SK-N-SH treated with all-trans-retinoic acid at 6 μM for 48 hours (cell line): ENCODE measurements at regions not wholly inside any gene's neighbourhood (a gene's known extent, or its start where the extent isn't known, plus 50 kb on each side); places are given as distances from the start of the nearest gene placed in this dataset.

Source experiments
- ATAC-seq: fragments of 200-7000 bp; cut with Tn5 transposase; 3 replicates; pipeline ENCODE4 v1.9.1; 2020; ENCODE audit warnings: mild to moderate bottlenecking, moderate library complexity
- ARNTL ChIP-seq: fragments of 450-650 bp; formaldehyde crosslinking; IDR thresholded peaks from 2 replicates; pipeline ENCODE4 v1.5.0; 2020; ENCODE audit warnings: low read depth, mild to moderate bottlenecking, moderate library complexity, borderline replicate concordance
- ESRRG ChIP-seq: fragments of 250-450 bp; sonication (Bioruptor Pico); IDR thresholded peaks from 2 replicates; pipeline ENCODE4 v1.6.1; 2021; ENCODE audit warnings: mild to moderate bottlenecking
- GLIS3 ChIP-seq: fragments of 250-450 bp; sonication (Bioruptor Pico); IDR thresholded peaks from 2 replicates; pipeline ENCODE4 v1.5.0; 2020; ENCODE audit warnings: mild to moderate bottlenecking, moderate library complexity
- ISL1 ChIP-seq: fragments of 250-450 bp; sonication (Bioruptor Pico); IDR thresholded peaks from 2 replicates; pipeline ENCODE4 v2.1.2; 2022; ENCODE audit warnings: mild to moderate bottlenecking, moderate library complexity
- OSR1 ChIP-seq: fragments of 250-450 bp; sonication (Bioruptor Pico); IDR thresholded peaks from 2 replicates; pipeline ENCODE4 v1.8.0; 2022; ENCODE audit warnings: moderate library complexity, mild to moderate bottlenecking, inconsistent platforms
- PATZ1 ChIP-seq: fragments of 250-450 bp; sonication (Bioruptor Pico); IDR thresholded peaks from 2 replicates; pipeline ENCODE4 v1.8.0; 2020; ENCODE audit warnings: mild to moderate bottlenecking, moderate library complexity, borderline replicate concordance
- POU6F1 ChIP-seq: fragments of 250-450 bp; sonication (Bioruptor Pico); IDR thresholded peaks from 2 replicates; pipeline ENCODE4 v1.8.0; 2021; ENCODE audit warnings: low read depth, mild to moderate bottlenecking, moderate library complexity, borderline replicate concordance
- PPARA ChIP-seq: fragments of 250-450 bp; sonication (Bioruptor Pico); IDR thresholded peaks from 2 replicates; pipeline ENCODE4 v1.5.0; 2020; ENCODE audit warnings: mild to moderate bottlenecking, borderline replicate concordance
- RARB ChIP-seq: fragments of 250-450 bp; sonication (Bioruptor Pico); IDR thresholded peaks from 2 replicates; pipeline ENCODE4 v1.8.0; 2021; ENCODE audit warnings: mild to moderate bottlenecking, moderate library complexity
- SNAI2 ChIP-seq: fragments of 250-450 bp; sonication (Bioruptor Pico); IDR thresholded peaks from 2 replicates; pipeline ENCODE4 v1.5.0; 2020; ENCODE audit warnings: mild to moderate bottlenecking, moderate library complexity
- TCF4 ChIP-seq: fragments of 250-450 bp; sonication (Bioruptor Pico); IDR thresholded peaks from 2 replicates; pipeline ENCODE4 v1.8.0; 2021; ENCODE audit warnings: mild to moderate bottlenecking, moderate library complexity, borderline replicate concordance
- TOX ChIP-seq: fragments of 250-450 bp; sonication (Bioruptor Pico); IDR thresholded peaks from 2 replicates; pipeline ENCODE4 v1.8.0; 2021; ENCODE audit warnings: mild to moderate bottlenecking, moderate library complexity, borderline replicate concordance
- TSHZ2 ChIP-seq: fragments of 250-450 bp; sonication (Bioruptor Pico); IDR thresholded peaks from 2 replicates; pipeline ENCODE4 v1.5.0; 2020; ENCODE audit warnings: mild to moderate bottlenecking, moderate library complexity
- ZC3H10 ChIP-seq: fragments of 250-450 bp; sonication (Bioruptor Pico); IDR thresholded peaks from 2 replicates; pipeline ENCODE4 v1.5.1; 2021; ENCODE audit warnings: mild to moderate bottlenecking, moderate library complexity
- ZFP3 ChIP-seq: fragments of 250-450 bp; sonication (Bioruptor Pico); IDR thresholded peaks from 2 replicates; pipeline ENCODE4 v1.5.0; 2020; ENCODE audit warnings: mild to moderate bottlenecking, moderate library complexity
- ZNF70 ChIP-seq: fragments of 450-650 bp; formaldehyde crosslinking; IDR thresholded peaks from 2 replicates; pipeline ENCODE4 v1.5.0; 2020; ENCODE audit warnings: mild to moderate bottlenecking, moderate library complexity
- TF ChIP-seq, protein P1 (sequence below): fragments of 250-450 bp; sonication (Bioruptor Pico); IDR thresholded peaks from 2 replicates; pipeline ENCODE4 v1.5.1; 2020; ENCODE audit warnings: low read depth, mild to moderate bottlenecking, moderate library complexity
- TF ChIP-seq, protein P2 (sequence below): fragments of 250-450 bp; sonication (Bioruptor Pico); IDR thresholded peaks from 2 replicates; pipeline ENCODE4 v1.5.1; 2021; ENCODE audit warnings: mild to moderate bottlenecking, moderate library complexity

GRCh38 chr7:47681249-47681810, 99.4 kb upstream of the TNS3 start (continued):
- TF ChIP-seq POU6F1 (CRISPR knock-in tag) = no peak
- TF ChIP-seq GLIS3 (CRISPR knock-in tag) = no peak
- no peak for TF ChIP-seq ARNTL
- TF ChIP-seq SNAI2 = no peak
- TF ChIP-seq, protein P1, sequence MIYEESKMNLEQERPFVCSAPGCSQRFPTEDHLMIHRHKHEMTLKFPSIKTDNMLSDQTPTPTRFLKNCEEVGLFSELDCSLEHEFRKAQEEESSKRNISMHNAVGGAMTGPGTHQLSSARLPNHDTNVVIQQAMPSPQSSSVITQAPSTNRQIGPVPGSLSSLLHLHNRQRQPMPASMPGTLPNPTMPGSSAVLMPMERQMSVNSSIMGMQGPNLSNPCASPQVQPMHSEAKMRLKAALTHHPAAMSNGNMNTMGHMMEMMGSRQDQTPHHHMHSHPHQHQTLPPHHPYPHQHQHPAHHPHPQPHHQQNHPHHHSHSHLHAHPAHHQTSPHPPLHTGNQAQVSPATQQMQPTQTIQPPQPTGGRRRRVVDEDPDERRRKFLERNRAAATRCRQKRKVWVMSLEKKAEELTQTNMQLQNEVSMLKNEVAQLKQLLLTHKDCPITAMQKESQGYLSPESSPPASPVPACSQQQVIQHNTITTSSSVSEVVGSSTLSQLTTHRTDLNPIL (CRISPR knock-in tag) = no peak

DNA sequence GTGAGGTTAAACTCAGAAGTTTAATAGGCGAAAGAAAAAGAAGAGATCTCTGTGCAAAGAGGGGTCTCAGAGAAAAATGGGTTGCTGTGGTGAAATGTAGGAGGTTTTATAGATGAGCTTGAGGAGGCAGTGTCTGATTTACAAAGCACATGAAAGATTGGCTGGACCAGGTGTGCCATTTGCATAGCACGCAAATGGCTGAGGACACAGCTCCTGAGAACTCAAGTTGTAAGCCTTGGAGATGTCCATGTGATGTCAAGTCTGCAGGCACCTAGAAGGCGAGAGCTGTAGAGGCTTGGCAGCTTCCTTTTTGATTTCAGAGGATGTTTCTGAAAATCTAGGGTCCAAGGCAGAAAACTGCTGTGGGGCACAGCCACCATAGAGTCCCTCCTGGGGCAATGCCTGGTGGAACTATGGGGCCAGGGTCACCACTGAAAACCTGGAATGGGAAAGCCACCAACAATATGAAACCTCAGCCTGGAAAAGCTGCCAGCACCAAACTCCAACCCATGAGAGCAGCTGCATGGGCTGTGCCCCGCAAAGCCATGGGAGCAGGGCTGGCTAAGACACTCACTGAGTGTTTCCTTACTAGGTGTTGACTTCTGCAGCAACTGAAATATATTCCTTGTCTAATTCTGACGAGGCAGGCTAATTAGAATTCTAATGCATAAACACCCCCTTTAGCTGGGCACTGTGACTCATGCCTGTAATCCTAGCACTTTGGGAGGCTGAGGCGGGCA, 96.9 kb upstream of the TNS3 start:
- no peak for TF ChIP-seq ISL1 (CRISPR knock-in tag)
- no peak for TF ChIP-seq GLIS3 (CRISPR knock-in tag)
- TF ChIP-seq, protein P1 (CRISPR knock-in tag) = no peak
- no peak for TF ChIP-seq PATZ1 (CRISPR knock-in tag)
- TF ChIP-seq TOX (CRISPR knock-in tag) = no peak
- TF ChIP-seq PPARA (CRISPR knock-in tag) = no peak
- TF ChIP-seq OSR1 (CRISPR knock-in tag) = no peak
- TF ChIP-seq RARB (CRISPR knock-in tag) = no peak
- no peak for TF ChIP-seq TSHZ2 (CRISPR knock-in tag)
- TF ChIP-seq ARNTL = no peak
- no peak for TF ChIP-seq ZC3H10
- no peak for TF ChIP-seq ZNF70
- ATAC-seq = no peak

DNA sequence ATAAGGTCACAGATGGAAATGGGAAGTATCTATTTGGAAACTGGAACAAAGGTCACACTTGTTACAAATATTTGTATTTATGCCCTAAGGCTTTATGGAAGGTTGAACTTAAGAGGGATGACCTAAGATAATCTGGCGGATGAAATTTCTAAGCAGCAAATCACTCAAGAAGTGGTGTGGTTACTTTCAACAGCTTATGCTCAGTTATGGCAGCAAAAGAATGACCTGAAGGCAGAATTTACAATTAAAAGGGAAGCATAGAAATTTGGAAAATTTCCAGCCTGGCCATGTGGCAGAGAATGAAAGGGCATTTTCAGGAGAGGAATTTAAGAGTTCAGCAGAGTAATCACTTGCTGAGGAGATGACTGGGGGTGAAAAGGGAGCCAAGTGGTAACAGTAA, 95.8 kb upstream of the TNS3 start:
- TF ChIP-seq ZFP3 (CRISPR knock-in tag) (no peak), ZC3H10 (no peak), ESRRG (CRISPR knock-in tag) (no peak), ISL1 (CRISPR knock-in tag) (peak; percentile 50), TCF4 (peak; percentile 27; the same call in 1 of the 2 replicates), TSHZ2 (CRISPR knock-in tag) (no peak)
- TF ChIP-seq, protein P2, sequence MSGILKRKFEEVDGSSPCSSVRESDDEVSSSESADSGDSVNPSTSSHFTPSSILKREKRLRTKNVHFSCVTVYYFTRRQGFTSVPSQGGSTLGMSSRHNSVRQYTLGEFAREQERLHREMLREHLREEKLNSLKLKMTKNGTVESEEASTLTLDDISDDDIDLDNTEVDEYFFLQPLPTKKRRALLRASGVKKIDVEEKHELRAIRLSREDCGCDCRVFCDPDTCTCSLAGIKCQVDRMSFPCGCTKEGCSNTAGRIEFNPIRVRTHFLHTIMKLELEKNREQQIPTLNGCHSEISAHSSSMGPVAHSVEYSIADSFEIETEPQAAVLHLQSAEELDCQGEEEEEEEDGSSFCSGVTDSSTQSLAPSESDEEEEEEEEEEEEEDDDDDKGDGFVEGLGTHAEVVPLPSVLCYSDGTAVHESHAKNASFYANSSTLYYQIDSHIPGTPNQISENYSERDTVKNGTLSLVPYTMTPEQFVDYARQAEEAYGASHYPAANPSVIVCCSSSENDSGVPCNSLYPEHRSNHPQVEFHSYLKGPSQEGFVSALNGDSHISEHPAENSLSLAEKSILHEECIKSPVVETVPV (CRISPR knock-in tag) = no peak
- TF ChIP-seq, all 23 proteins: peak for 2
- peak; percentile 47 for ATAC-seq
